Suprapubic skin (tissue), 4 donors: ENCODE measurements at regions not wholly inside any gene's neighbourhood (a gene's known extent, or its start where the extent isn't known, plus 50 kb on each side); places are given as distances from the start of the nearest gene placed in this dataset.

Source experiments
- POLR2A ChIP-seq, 2 donors: fragments of 450-650 bp; IDR thresholded peaks; one replicate each; pipeline ENCODE4 v1.6.1; 2017; ENCODE audit warnings: antibody characterized with exemption in 2 of 2, mild to moderate bottlenecking in 2 of 2, moderate library complexity in 2 of 2
- POLR2AphosphoS5 ChIP-seq, 3 donors: sonication (generic); formaldehyde crosslinking; IDR thresholded peaks; one replicate each; pipeline ENCODE4 v1.6.1; 2017; ENCODE audit warnings: antibody characterized with exemption in 3 of 3
- TF ChIP-seq, protein P1 (sequence below), 2 donors: fragments of 200-600 bp in 1 of 2; fragments of 450-650 bp in 1 of 2; sonication (generic) in 1 of 2; IDR thresholded peaks; one replicate each; pipeline ENCODE4 v1.5.1; 2016 to 2019; ENCODE audit warnings: antibody characterized with exemption in 2 of 2, mild to moderate bottlenecking in 1 of 2, moderate library complexity in 1 of 2

DNA sequence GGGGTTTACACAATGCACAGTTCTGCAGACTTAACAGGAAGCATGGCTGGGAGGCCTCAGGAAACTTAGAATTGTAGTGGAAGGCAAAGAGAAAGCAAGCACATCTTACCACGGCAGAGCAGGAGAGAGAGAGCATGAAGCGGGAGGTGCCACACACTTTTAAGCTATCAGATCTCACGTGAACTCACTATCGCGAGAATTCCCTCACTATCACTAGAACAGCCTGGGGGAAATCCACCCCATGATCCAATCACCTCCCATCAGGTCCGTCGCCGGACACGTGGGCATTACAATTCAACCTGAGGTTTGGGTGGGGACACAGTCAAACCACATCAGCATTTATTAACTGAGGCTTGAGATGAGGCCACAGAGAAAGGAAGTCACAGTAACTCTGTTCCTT is 326.7 kb downstream of the C16orf95 start:
- TF ChIP-seq, protein P1, sequence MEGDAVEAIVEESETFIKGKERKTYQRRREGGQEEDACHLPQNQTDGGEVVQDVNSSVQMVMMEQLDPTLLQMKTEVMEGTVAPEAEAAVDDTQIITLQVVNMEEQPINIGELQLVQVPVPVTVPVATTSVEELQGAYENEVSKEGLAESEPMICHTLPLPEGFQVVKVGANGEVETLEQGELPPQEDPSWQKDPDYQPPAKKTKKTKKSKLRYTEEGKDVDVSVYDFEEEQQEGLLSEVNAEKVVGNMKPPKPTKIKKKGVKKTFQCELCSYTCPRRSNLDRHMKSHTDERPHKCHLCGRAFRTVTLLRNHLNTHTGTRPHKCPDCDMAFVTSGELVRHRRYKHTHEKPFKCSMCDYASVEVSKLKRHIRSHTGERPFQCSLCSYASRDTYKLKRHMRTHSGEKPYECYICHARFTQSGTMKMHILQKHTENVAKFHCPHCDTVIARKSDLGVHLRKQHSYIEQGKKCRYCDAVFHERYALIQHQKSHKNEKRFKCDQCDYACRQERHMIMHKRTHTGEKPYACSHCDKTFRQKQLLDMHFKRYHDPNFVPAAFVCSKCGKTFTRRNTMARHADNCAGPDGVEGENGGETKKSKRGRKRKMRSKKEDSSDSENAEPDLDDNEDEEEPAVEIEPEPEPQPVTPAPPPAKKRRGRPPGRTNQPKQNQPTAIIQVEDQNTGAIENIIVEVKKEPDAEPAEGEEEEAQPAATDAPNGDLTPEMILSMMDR (IDR thresholded peaks at IDR 0.05): no peak
- no peak for TF ChIP-seq POLR2A (IDR thresholded peaks at IDR 0.05)
- TF ChIP-seq POLR2AphosphoS5 (IDR thresholded peaks at IDR 0.05): no peak
